ENCODE measurements at regions not wholly inside any gene's neighbourhood (a gene's known extent, or its start where the extent isn't known, plus 50 kb on each side); places are given as distances from the start of the nearest gene placed in this dataset.
"Not testable (repeated sequence)": the region's sequence is repeated elsewhere in the genome, so short reads cannot be mapped to it uniquely, and the experiment has no call there.

GRCh38 chr14:49249022-49249421 is 337.2 kb downstream of the RPS29 start:
- Histone ChIP-seq H3K9me3 (no peaks in the 10 kb centered on the region), H3K27ac (no peak overlapping the region), H3K4me1 (ENCODE audit: control insufficient read depth in 1 of 2, low read depth in 2 of 2) (no peaks in the 10 kb centered on the region), H3K4me3 (no peak overlapping the region), H3K36me3 (no peaks in the 10 kb centered on the region), H3K27me3 (replicated peaks; ENCODE audit: insufficient read depth) (no peaks in the 10 kb centered on the region)
- no peak for TF ChIP-seq CTCF (IDR thresholded peaks at IDR 0.05)
- ATAC-seq (ENCODE audit: insufficient number of reproducible peaks, low FRiP score, low read depth) (no peak), DNase-seq (ENCODE audit: low spot score) (no peak)

GRCh38 chr14:49243777-49244176 is 342.4 kb downstream of the RPS29 start:
- ATAC-seq (ENCODE audit: insufficient number of reproducible peaks, low FRiP score, low read depth); H3K36me3 ChIP-seq; H3K27me3 ChIP-seq (replicated peaks; ENCODE audit: insufficient read depth); H3K9me3 ChIP-seq; H3K4me1 ChIP-seq (ENCODE audit: control insufficient read depth in 1 of 2, low read depth in 2 of 2); H3K27ac ChIP-seq; DNase-seq (ENCODE audit: low spot score); H3K4me3 ChIP-seq: not testable (repeated sequence)

GRCh38 chr14:49240383-49240782 is 345.8 kb downstream of the RPS29 start:
- TF ChIP-seq CTCF (IDR thresholded peaks at IDR 0.05) = no peak
- Histone ChIP-seq H3K27me3 (replicated peaks; ENCODE audit: insufficient read depth) (no peaks in the 10 kb centered on the region), H3K4me3 (no peak overlapping the region), H3K36me3 (no peaks in the 10 kb centered on the region), H3K9me3 (no peaks in the 10 kb centered on the region), H3K4me1 (ENCODE audit: control insufficient read depth in 1 of 2, low read depth in 2 of 2) (no peaks in the 10 kb centered on the region), H3K27ac (no peak overlapping the region)
- ATAC-seq (ENCODE audit: insufficient number of reproducible peaks, low FRiP score, low read depth) (no peak), DNase-seq (ENCODE audit: low spot score) (no peak)

GRCh38 chr14:49228552-49228951 is 357.6 kb downstream of the RPS29 start:
- TF ChIP-seq CTCF (IDR thresholded peaks at IDR 0.05) = no peak
- Histone ChIP-seq H3K27ac (no peak overlapping the region), H3K36me3 (no peaks in the 10 kb centered on the region), H3K4me1 (ENCODE audit: control insufficient read depth in 1 of 2, low read depth in 2 of 2) (no peaks in the 10 kb centered on the region), H3K4me3 (no peak overlapping the region), H3K9me3 (no peaks in the 10 kb centered on the region), H3K27me3 (replicated peaks; ENCODE audit: insufficient read depth) (no peaks in the 10 kb centered on the region)
- DNase-seq (ENCODE audit: low spot score) (no peak), ATAC-seq (ENCODE audit: insufficient number of reproducible peaks, low FRiP score, low read depth) (no peak)

GRCh38 chr14:49221316-49221715 is 364.9 kb downstream of the RPS29 start:
- Histone ChIP-seq H3K9me3 (no peaks in the 10 kb centered on the region), H3K4me1 (ENCODE audit: control insufficient read depth in 1 of 2, low read depth in 2 of 2) (peaks cover 6 to 20% of the 10 kb centered on the region in 2 donors), H3K27ac (no peak overlapping the region), H3K4me3 (no peak overlapping the region), H3K36me3 (no peaks in the 10 kb centered on the region), H3K27me3 (replicated peaks; ENCODE audit: insufficient read depth) (no peaks in the 10 kb centered on the region)
- DNase-seq (ENCODE audit: low spot score) = no peak
- ATAC-seq (ENCODE audit: insufficient number of reproducible peaks, low FRiP score, low read depth) = no peak
- TF ChIP-seq CTCF (IDR thresholded peaks at IDR 0.05) = no peak

- TF ChIP-seq CTCF (IDR thresholded peaks at IDR 0.05) = no peak
- Histone ChIP-seq H3K27me3 (replicated peaks; ENCODE audit: insufficient read depth) (no peaks in the 10 kb centered on the region), H3K4me3 (no peak overlapping the region), H3K4me1 (ENCODE audit: control insufficient read depth in 1 of 2, low read depth in 2 of 2) (peaks cover 6 to 20% of the 10 kb centered on the region in 2 donors), H3K36me3 (no peaks in the 10 kb centered on the region), H3K27ac (no peak overlapping the region), H3K9me3 (no peaks in the 10 kb centered on the region)
- DNase-seq (ENCODE audit: low spot score) (no peak), ATAC-seq (ENCODE audit: insufficient number of reproducible peaks, low FRiP score, low read depth) (no peak)
These were observed 365.7 kb downstream of the RPS29 start for GRCh38 chr14:49220492-49220891.
